ENCODE measurements at regions not wholly inside any gene's neighbourhood (a gene's known extent, or its start where the extent isn't known, plus 50 kb on each side); places are given as distances from the start of the nearest gene placed in this dataset.

- Histone ChIP-seq H3K27me3 (ENCODE audit: control insufficient read depth, insufficient read depth, low read length) (no peaks in the 10 kb centered on the region), H3K4me1 (ENCODE audit: control insufficient read depth, insufficient read depth, low read length) (no peaks in the 10 kb centered on the region), H3K36me3 (ENCODE audit: control insufficient read depth, insufficient read depth, low read length) (no peaks in the 10 kb centered on the region), H3K9me3 (ENCODE audit: control insufficient read depth, insufficient read depth, low read length) (no peaks in the 10 kb centered on the region), H3K27ac (ENCODE audit: low read length) (no peak overlapping the region), H3K4me3 (ENCODE audit: low read length) (no peak overlapping the region)
- no peak for DNase-seq (ENCODE audit: low read depth, low spot score)
- WGBS (ENCODE audit: insufficient coverage, insufficient read length), result no CpG with 5 or more reads among the region's 1 CpG
Measured at GRCh38 chr13:61756031-61756430, 340.4 kb upstream of the PCDH20 start.

- no peaks in the 10 kb centered on the region for H3K27me3 ChIP-seq (ENCODE audit: control insufficient read depth, insufficient read depth, low read length)
- DNase-seq (ENCODE audit: low read depth, low spot score), result no peak
- H3K36me3 ChIP-seq (ENCODE audit: control insufficient read depth, insufficient read depth, low read length), result no peaks in the 10 kb centered on the region
- no peaks in the 10 kb centered on the region for H3K4me1 ChIP-seq (ENCODE audit: control insufficient read depth, insufficient read depth, low read length)
- H3K4me3 ChIP-seq (ENCODE audit: low read length), result no peak overlapping the region
- no peaks in the 10 kb centered on the region for H3K9me3 ChIP-seq (ENCODE audit: control insufficient read depth, insufficient read depth, low read length)
- no peak overlapping the region for H3K27ac ChIP-seq (ENCODE audit: low read length)
Measured at GRCh38 chr13:61751039-61751438, 335.4 kb upstream of the PCDH20 start.

GRCh38 chr13:61738236-61738750 lies 322.6 kb upstream of the PCDH20 start:
- Histone ChIP-seq H3K4me3 (ENCODE audit: low read length) (no peak overlapping the region), H3K27ac (ENCODE audit: low read length) (no peak overlapping the region), H3K36me3 (ENCODE audit: control insufficient read depth, insufficient read depth, low read length) (no peaks in the 10 kb centered on the region), H3K27me3 (ENCODE audit: control insufficient read depth, insufficient read depth, low read length) (no peaks in the 10 kb centered on the region; the same call in 1 of the 2 replicates), H3K4me1 (ENCODE audit: control insufficient read depth, insufficient read depth, low read length) (no peaks in the 10 kb centered on the region), H3K9me3 (ENCODE audit: control insufficient read depth, insufficient read depth, low read length) (no peaks in the 10 kb centered on the region)
- WGBS (ENCODE audit: insufficient coverage, insufficient read length), result no CpG with 5 or more reads among the region's 2 CpGs
- DNase-seq (ENCODE audit: low read depth, low spot score), result no peak

GRCh38 chr13:61734683-61735082 lies 319.0 kb upstream of the PCDH20 start:
- WGBS (ENCODE audit: insufficient coverage, insufficient read length), result no CpG with 5 or more reads among the region's 1 CpG
- Histone ChIP-seq H3K27me3 (ENCODE audit: control insufficient read depth, insufficient read depth, low read length) (no peaks in the 10 kb centered on the region; the same call in 1 of the 2 replicates), H3K9me3 (ENCODE audit: control insufficient read depth, insufficient read depth, low read length) (no peaks in the 10 kb centered on the region), H3K4me1 (ENCODE audit: control insufficient read depth, insufficient read depth, low read length) (no peaks in the 10 kb centered on the region), H3K36me3 (ENCODE audit: control insufficient read depth, insufficient read depth, low read length) (no peaks in the 10 kb centered on the region), H3K4me3 (ENCODE audit: low read length) (no peak overlapping the region), H3K27ac (ENCODE audit: low read length) (no peak overlapping the region)
- DNase-seq (ENCODE audit: low read depth, low spot score), result no peak

GRCh38 chr13:61728471-61728870 lies 312.8 kb upstream of the PCDH20 start:
- Histone ChIP-seq H3K4me3 (ENCODE audit: low read length) (no peak overlapping the region), H3K4me1 (ENCODE audit: control insufficient read depth, insufficient read depth, low read length) (no peaks in the 10 kb centered on the region), H3K36me3 (ENCODE audit: control insufficient read depth, insufficient read depth, low read length) (no peaks in the 10 kb centered on the region), H3K27ac (ENCODE audit: low read length) (no peak overlapping the region), H3K9me3 (ENCODE audit: control insufficient read depth, insufficient read depth, low read length) (no peaks in the 10 kb centered on the region), H3K27me3 (ENCODE audit: control insufficient read depth, insufficient read depth, low read length) (no peaks in the 10 kb centered on the region)
- no CpG with 5 or more reads among the region's 1 CpG for WGBS (ENCODE audit: insufficient coverage, insufficient read length)
- no peak for DNase-seq (ENCODE audit: low read depth, low spot score)

GRCh38 chr13:61727767-61728166 lies 312.1 kb upstream of the PCDH20 start:
- Histone ChIP-seq H3K27me3 (ENCODE audit: control insufficient read depth, insufficient read depth, low read length) (no peaks in the 10 kb centered on the region), H3K36me3 (ENCODE audit: control insufficient read depth, insufficient read depth, low read length) (no peaks in the 10 kb centered on the region), H3K4me3 (ENCODE audit: low read length) (no peak overlapping the region), H3K27ac (ENCODE audit: low read length) (no peak overlapping the region), H3K4me1 (ENCODE audit: control insufficient read depth, insufficient read depth, low read length) (no peaks in the 10 kb centered on the region), H3K9me3 (ENCODE audit: control insufficient read depth, insufficient read depth, low read length) (no peaks in the 10 kb centered on the region)
- no peak for DNase-seq (ENCODE audit: low read depth, low spot score)
- WGBS (ENCODE audit: insufficient coverage, insufficient read length), result no CpG with 5 or more reads among the region's 2 CpGs

- no peaks in the 10 kb centered on the region for H3K36me3 ChIP-seq (ENCODE audit: control insufficient read depth, insufficient read depth, low read length)
- no peaks in the 10 kb centered on the region for H3K9me3 ChIP-seq (ENCODE audit: control insufficient read depth, insufficient read depth, low read length)
- no peak for DNase-seq (ENCODE audit: low read depth, low spot score)
- H3K4me1 ChIP-seq (ENCODE audit: control insufficient read depth, insufficient read depth, low read length), result no peaks in the 10 kb centered on the region
- H3K4me3 ChIP-seq (ENCODE audit: low read length), result no peak overlapping the region
- no peak overlapping the region for H3K27ac ChIP-seq (ENCODE audit: low read length)
- no peaks in the 10 kb centered on the region for H3K27me3 ChIP-seq (ENCODE audit: control insufficient read depth, insufficient read depth, low read length)
Measured at GRCh38 chr13:61725806-61726205, 310.2 kb upstream of the PCDH20 start.

- Histone ChIP-seq H3K27me3 (ENCODE audit: control insufficient read depth, insufficient read depth, low read length) (no peaks in the 10 kb centered on the region), H3K36me3 (ENCODE audit: control insufficient read depth, insufficient read depth, low read length) (no peaks in the 10 kb centered on the region), H3K4me1 (ENCODE audit: control insufficient read depth, insufficient read depth, low read length) (no peaks in the 10 kb centered on the region), H3K27ac (ENCODE audit: low read length) (no peak overlapping the region), H3K9me3 (ENCODE audit: control insufficient read depth, insufficient read depth, low read length) (no peaks in the 10 kb centered on the region), H3K4me3 (ENCODE audit: low read length) (no peak overlapping the region)
- DNase-seq (ENCODE audit: low read depth, low spot score), result no peak
- WGBS (ENCODE audit: insufficient coverage, insufficient read length), result no CpG with 5 or more reads among the region's 2 CpGs
Measured at GRCh38 chr13:61722119-61722518, 306.5 kb upstream of the PCDH20 start.

- H3K27me3 ChIP-seq (ENCODE audit: control insufficient read depth, insufficient read depth, low read length), result no peaks in the 10 kb centered on the region
- no peak for DNase-seq (ENCODE audit: low read depth, low spot score)
- H3K4me1 ChIP-seq (ENCODE audit: control insufficient read depth, insufficient read depth, low read length), result no peaks in the 10 kb centered on the region
- no peak overlapping the region for H3K27ac ChIP-seq (ENCODE audit: low read length)
- H3K9me3 ChIP-seq (ENCODE audit: control insufficient read depth, insufficient read depth, low read length), result no peaks in the 10 kb centered on the region
- no peak overlapping the region for H3K4me3 ChIP-seq (ENCODE audit: low read length)
- H3K36me3 ChIP-seq (ENCODE audit: control insufficient read depth, insufficient read depth, low read length), result no peaks in the 10 kb centered on the region
- WGBS (ENCODE audit: insufficient coverage, insufficient read length), result no CpG with 5 or more reads among the region's 1 CpG
Measured at GRCh38 chr13:61712621-61713020, 297.0 kb upstream of the PCDH20 start.

- DNase-seq (ENCODE audit: low read depth, low spot score), result no peak
- Histone ChIP-seq H3K9me3 (ENCODE audit: control insufficient read depth, insufficient read depth, low read length) (no peaks in the 10 kb centered on the region; the same call in 1 of the 2 replicates), H3K36me3 (ENCODE audit: control insufficient read depth, insufficient read depth, low read length) (no peaks in the 10 kb centered on the region), H3K27me3 (ENCODE audit: control insufficient read depth, insufficient read depth, low read length) (no peaks in the 10 kb centered on the region), H3K4me3 (ENCODE audit: low read length) (no peak overlapping the region), H3K27ac (ENCODE audit: low read length) (no peak overlapping the region), H3K4me1 (ENCODE audit: control insufficient read depth, insufficient read depth, low read length) (no peaks in the 10 kb centered on the region)
- WGBS (ENCODE audit: insufficient coverage, insufficient read length), result no CpG with 5 or more reads among the region's 1 CpG
Measured at GRCh38 chr13:61709258-61709657, 293.6 kb upstream of the PCDH20 start.

GRCh38 chr13:61706899-61707298 lies 291.2 kb upstream of the PCDH20 start:
- Histone ChIP-seq H3K9me3 (ENCODE audit: control insufficient read depth, insufficient read depth, low read length) (no peaks in the 10 kb centered on the region; the same call in 1 of the 2 replicates), H3K4me3 (ENCODE audit: low read length) (no peak overlapping the region), H3K4me1 (ENCODE audit: control insufficient read depth, insufficient read depth, low read length) (no peaks in the 10 kb centered on the region), H3K36me3 (ENCODE audit: control insufficient read depth, insufficient read depth, low read length) (no peaks in the 10 kb centered on the region), H3K27ac (ENCODE audit: low read length) (no peak overlapping the region), H3K27me3 (ENCODE audit: control insufficient read depth, insufficient read depth, low read length) (no peaks in the 10 kb centered on the region)
- DNase-seq (ENCODE audit: low read depth, low spot score), result no peak
- WGBS (ENCODE audit: insufficient coverage, insufficient read length), result no CpG with 5 or more reads among the region's 2 CpGs

Data from iPS DF 6.9 (cell line).